Mesothelial cell of epicardium (in vitro differentiated cells): ENCODE measurements at regions not wholly inside any gene's neighbourhood (a gene's known extent, or its start where the extent isn't known, plus 50 kb on each side); places are given as distances from the start of the nearest gene placed in this dataset.
"Not testable (repeated sequence)": the region's sequence is repeated elsewhere in the genome, so short reads cannot be mapped to it uniquely, and the experiment has no call there.

Experiments
- DNase-seq, 2 experiments: peaks; one replicate each; pipeline ENCODE4 v3.0.0; 2021; ENCODE audit warnings: low spot score in 2 of 2; ENCODE audit not compliant: unreplicated experiment in 2 of 2
- H3K27ac Mint-ChIP-seq: 2 replicates; pipeline ENCODE4 v1.8.0; 2021; ENCODE audit warnings: mixed read lengths
- H3K27me3 Mint-ChIP-seq: 2 replicates; pipeline ENCODE4 v1.8.0; 2021; ENCODE audit warnings: low read depth, mixed read lengths
- H3K36me3 Mint-ChIP-seq: 2 replicates; pipeline ENCODE4 v1.8.0; 2021; ENCODE audit warnings: mixed read lengths
- H3K4me1 Mint-ChIP-seq: 2 replicates; pipeline ENCODE4 v1.8.0; 2021; ENCODE audit warnings: mixed read lengths
- H3K4me3 Mint-ChIP-seq: 2 replicates; pipeline ENCODE4 v1.8.0; 2021; ENCODE audit warnings: mild to moderate bottlenecking, moderate library complexity, mixed read lengths
- H3K9me3 Mint-ChIP-seq: 2 replicates; pipeline ENCODE4 v1.8.0; 2021; ENCODE audit warnings: mixed read lengths
- TF ChIP-seq, protein P1 (sequence below): fragments of 200-600 bp; sonication (generic); IDR thresholded peaks from one replicate; pipeline ENCODE4 v1.5.0; 2021; ENCODE audit warnings: antibody characterized with exemption; ENCODE audit not compliant: unreplicated experiment

DNA sequence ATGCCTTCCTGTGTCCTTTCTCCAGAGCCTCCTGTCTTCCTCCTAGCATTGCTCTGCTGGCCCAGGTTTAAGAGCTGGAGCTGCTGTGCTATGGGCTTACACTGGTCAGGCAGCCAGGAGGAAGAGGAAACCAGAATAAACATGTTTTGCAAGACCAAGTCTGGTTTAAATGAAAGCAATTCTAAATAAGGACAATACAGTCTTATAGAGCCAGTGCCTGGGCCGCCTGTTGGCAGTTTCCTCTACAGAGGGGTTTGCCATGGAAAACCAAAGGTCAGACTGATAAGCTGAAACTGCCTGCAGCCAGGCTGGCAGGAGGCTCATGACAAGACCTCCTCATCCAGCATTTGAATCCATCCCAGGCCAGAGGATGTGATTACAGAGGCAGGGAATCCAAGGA lies 92.9 kb upstream of the FGGY start:
- TF ChIP-seq, protein P1, sequence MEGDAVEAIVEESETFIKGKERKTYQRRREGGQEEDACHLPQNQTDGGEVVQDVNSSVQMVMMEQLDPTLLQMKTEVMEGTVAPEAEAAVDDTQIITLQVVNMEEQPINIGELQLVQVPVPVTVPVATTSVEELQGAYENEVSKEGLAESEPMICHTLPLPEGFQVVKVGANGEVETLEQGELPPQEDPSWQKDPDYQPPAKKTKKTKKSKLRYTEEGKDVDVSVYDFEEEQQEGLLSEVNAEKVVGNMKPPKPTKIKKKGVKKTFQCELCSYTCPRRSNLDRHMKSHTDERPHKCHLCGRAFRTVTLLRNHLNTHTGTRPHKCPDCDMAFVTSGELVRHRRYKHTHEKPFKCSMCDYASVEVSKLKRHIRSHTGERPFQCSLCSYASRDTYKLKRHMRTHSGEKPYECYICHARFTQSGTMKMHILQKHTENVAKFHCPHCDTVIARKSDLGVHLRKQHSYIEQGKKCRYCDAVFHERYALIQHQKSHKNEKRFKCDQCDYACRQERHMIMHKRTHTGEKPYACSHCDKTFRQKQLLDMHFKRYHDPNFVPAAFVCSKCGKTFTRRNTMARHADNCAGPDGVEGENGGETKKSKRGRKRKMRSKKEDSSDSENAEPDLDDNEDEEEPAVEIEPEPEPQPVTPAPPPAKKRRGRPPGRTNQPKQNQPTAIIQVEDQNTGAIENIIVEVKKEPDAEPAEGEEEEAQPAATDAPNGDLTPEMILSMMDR = no peak
- Mint-ChIP-seq H3K27me3 (no peaks in the 10 kb centered on the region), H3K9me3 (peaks cover 22% of the 10 kb centered on the region), H3K4me3 (no peak overlapping the region), H3K36me3 (peaks cover 6% of the 10 kb centered on the region), H3K27ac (no peak overlapping the region), H3K4me1 (peaks cover 11% of the 10 kb centered on the region)
- DNase-seq = no peak

DNA sequence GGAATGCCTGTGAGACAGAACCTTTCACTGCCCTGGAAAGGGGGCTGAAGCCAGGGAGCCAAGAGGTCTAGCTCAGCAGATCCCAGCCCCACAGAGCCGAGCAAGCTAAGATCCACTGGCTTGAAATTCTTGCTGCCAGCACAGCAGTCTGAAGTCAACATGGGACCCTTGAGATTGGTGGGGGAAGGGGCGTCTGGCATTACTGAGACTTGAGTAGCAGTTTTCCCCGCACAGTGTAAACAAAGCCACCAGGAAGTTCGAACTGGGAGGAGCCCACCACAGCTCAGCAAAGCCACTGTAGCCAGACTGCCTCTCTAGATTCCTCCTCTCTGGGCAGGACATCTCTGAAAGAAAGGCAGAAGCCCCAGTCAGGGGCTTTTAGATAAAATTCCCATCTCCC lies 90.3 kb upstream of the FGGY start:
- peaks cover 27% of the 10 kb centered on the region for H3K9me3 Mint-ChIP-seq
- not testable (repeated sequence) for DNase-seq, H3K27ac Mint-ChIP-seq, H3K27me3 Mint-ChIP-seq, H3K36me3 Mint-ChIP-seq, H3K4me1 Mint-ChIP-seq, H3K4me3 Mint-ChIP-seq

DNA sequence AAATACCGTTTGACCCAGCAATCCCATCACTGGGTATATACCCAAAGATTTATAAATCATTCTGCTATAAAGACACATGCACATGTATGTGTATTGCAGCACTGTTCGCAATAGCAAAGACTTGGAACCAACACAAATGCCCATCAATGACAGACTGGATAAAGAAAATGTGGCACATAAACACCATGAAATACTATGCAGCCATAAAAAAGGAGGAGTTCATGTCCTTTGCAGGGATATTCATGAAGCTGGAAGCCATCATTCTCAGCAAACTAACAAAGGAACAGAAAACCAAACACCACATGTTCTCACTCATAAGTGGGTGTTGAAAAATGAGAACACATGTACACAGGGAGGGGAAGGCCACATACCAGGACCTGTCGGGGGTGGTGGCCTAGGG lies 86.5 kb upstream of the FGGY start:
- Mint-ChIP-seq H3K4me1 (peaks cover 13% of the 10 kb centered on the region), H3K9me3 (peaks cover 18% of the 10 kb centered on the region)
- H3K27ac Mint-ChIP-seq, H3K36me3 Mint-ChIP-seq, H3K4me3 Mint-ChIP-seq, H3K27me3 Mint-ChIP-seq, DNase-seq: not testable (repeated sequence)

DNA sequence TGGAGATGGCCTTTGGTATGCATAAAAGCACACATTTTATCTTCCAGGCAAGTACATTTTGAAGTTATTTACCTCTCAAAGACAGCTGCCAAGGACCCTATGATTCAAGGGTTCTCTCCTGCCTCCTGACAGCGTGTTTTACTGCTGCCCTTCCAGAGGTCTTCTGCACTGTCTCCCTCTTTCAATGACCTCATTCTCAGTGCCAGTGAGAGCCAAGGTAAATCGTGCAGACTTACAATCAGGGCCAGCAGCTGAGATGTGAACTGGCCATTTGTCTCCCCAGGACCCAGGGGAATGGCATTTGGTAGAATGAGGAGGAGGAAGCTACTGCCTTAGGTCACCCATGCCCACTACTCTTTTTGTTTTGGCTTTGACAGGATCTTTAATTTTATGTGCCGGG lies 84.2 kb upstream of the FGGY start:
- no peak overlapping the region for H3K4me3 Mint-ChIP-seq
- TF ChIP-seq, protein P1 = no peak
- H3K36me3 Mint-ChIP-seq = peaks cover 10% of the 10 kb centered on the region
- no peak for DNase-seq
- no peaks in the 10 kb centered on the region for H3K27me3 Mint-ChIP-seq
- H3K4me1 Mint-ChIP-seq = peaks cover 15% of the 10 kb centered on the region
- no peak overlapping the region for H3K27ac Mint-ChIP-seq
- peaks cover 28% of the 10 kb centered on the region for H3K9me3 Mint-ChIP-seq

DNA sequence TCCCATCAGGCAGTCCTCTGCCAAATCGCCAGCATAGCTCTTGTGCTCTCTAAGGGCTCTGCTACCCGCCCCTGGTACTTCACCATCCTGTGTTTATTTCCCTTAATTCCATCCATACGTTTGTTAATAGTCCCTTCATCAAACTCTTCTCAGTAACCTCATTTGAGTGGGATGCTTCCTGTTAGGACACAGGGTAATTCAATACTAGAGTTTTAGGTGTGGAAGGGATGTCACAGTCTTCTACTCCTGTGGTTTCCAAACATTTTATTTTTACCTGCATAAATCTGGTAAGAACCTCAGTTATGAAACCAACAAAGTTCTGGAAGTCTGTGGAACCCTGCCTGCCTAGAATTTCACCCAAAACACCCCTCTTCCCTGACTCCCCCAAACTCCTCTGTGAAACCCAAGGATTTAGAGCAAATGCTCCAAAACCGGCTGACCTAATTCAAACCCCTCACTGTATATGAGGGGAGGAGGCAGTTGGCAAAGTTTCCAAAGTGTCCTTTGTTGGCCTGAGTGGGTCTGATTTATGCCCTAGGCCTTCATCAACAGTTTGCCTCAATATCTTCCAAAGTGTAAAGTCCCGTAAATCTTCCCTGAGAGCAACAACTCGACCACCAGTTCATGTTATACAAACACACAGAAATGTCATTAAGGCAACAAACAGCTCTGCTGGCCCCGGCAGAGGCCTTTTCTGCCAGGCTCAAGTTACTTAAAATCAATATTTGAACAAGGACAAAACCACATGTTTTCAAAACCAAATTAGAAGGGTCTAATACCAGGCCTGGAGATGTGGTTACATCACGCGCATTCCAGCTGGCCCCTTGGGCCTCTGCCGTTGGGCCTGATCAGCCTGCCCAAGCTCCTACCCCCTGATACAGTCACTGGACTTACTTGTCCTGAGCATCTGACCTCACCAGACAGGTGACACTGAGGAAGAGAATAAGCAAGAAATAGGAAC lies 82.4 kb upstream of the FGGY start:
- Mint-ChIP-seq H3K27me3 (no peaks in the 10 kb centered on the region), H3K27ac (peak overlapping the region; percentile 48), H3K4me1 (peaks cover 15% of the 10 kb centered on the region), H3K4me3 (no peak overlapping the region), H3K36me3 (peaks cover 9% of the 10 kb centered on the region), H3K9me3 (peaks cover 24% of the 10 kb centered on the region)
- TF ChIP-seq, protein P1 = no peak
- no peak for DNase-seq

DNA sequence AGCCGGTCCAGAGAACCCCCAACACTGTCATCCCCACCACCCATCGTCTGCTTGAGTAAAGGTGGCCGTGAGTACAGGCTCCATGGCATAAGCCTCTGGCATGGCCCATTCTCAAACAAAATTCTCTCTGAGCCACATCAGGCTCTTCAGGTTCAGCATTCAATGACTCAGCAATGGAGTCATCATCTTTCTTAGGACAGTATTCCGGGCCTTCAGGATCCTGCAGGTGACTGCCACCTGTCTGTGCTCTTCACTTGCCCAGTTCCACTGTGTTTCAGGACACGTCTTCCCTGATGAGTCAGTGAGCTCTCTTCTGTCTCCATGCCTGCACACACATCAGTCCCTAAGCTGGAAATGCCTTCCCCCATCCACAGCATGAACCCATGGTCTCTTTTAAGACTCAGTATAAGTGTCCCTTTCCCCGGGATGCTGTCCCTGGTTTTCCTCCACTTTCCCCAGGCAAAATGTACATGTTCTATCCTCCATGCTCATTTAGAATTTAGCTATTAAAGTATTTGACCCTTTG lies 81.1 kb upstream of the FGGY start:
- H3K27me3 Mint-ChIP-seq = no peaks in the 10 kb centered on the region
- TF ChIP-seq, protein P1 = no peak
- peaks cover 23% of the 10 kb centered on the region for H3K9me3 Mint-ChIP-seq
- H3K4me3 Mint-ChIP-seq = no peak overlapping the region
- H3K4me1 Mint-ChIP-seq = peaks cover 24% of the 10 kb centered on the region
- H3K36me3 Mint-ChIP-seq = peaks cover 7% of the 10 kb centered on the region
- DNase-seq = no peak
- no peak overlapping the region for H3K27ac Mint-ChIP-seq

DNA sequence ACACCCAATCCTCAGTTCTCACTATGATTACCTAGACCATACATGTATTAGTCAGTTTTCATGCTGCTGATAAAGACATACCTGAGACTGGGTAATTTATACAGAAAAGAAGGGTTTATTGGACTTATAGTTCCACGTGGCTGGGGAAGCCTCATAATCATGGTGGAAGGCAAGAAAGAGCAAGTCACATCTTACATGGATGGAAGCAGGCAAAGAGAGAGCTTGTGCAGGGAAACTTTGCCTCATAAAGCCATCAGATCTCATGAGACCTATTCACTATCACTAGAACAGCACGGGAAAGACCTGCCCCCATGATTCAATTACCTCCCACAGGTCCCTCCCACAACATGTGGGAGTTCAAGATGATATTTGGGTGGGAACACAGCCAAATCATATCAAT lies 79.5 kb upstream of the FGGY start:
- H3K27ac Mint-ChIP-seq, H3K4me3 Mint-ChIP-seq, H3K27me3 Mint-ChIP-seq, DNase-seq, H3K36me3 Mint-ChIP-seq: not testable (repeated sequence)
- H3K4me1 Mint-ChIP-seq = peaks cover 26% of the 10 kb centered on the region
- H3K9me3 Mint-ChIP-seq = peaks cover 27% of the 10 kb centered on the region
